NAMALWA (cell line): ENCODE measurements at regions not wholly inside any gene's neighbourhood (a gene's known extent, or its start where the extent isn't known, plus 50 kb on each side); places are given as distances from the start of the nearest gene placed in this dataset.

Experiments used
- DNase-seq: peaks from one replicate; pipeline ENCODE4 v3.0.0-alpha.2; 2015; ENCODE audit warnings: low spot score

DNA sequence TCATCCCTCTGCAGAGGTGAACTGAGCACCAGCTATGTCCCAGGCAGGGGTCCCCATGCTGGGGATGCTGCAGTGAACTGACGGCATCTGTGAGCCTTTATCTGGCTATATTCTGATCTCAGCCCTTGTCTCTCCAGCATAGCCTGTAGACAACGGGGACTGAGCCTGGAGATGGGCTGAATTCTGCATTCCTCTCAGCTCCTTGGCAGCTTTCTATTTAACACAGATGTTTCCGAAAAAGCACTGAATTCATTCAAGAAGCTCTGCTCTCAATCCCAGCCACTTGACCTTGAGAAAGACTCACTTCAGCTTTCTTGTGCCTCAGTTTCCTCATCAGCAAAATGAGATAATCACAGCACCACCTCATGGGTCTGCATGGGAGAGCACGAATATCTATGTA, 204.4 kb upstream of the PMEPA1 start:
- no peak for DNase-seq

DNA sequence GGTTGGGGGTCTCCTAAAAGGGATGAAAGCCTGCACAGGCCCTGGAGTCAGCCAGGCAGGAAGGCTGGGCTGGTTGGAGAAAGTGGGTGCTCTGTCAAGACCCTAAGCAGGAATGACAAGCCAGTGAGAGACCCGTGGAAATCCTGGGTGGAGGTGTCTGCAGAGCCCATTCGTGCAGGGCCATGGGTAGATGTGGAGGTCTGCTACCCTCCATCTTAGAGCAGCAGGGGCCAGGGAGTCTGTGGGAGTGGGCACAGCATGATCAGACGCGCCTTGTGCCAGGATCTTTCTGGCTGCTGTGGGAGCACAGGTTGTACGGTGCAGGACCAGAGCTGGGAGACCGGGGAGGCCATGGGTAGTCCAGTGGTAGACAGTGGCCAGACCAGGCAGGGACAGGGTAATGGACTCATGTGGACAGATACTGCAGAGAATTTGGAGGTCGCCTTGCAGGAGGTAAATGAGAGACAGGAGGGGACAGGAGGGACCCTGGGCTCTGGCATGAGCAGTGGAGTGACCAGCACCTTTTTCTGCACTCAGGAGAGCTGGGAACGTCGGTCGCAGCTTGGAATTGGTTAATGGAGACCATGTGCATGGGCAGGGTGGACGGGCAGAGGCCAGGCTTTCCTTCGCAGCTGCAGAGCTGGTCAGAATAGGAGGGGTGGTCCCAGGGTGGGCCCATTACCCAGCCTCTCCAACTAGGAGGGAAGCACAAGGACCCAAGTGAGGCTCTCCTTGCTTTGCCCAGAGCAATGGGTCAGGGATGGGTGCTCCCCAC, 203.5 kb upstream of the PMEPA1 start:
- no peak for DNase-seq

DNA sequence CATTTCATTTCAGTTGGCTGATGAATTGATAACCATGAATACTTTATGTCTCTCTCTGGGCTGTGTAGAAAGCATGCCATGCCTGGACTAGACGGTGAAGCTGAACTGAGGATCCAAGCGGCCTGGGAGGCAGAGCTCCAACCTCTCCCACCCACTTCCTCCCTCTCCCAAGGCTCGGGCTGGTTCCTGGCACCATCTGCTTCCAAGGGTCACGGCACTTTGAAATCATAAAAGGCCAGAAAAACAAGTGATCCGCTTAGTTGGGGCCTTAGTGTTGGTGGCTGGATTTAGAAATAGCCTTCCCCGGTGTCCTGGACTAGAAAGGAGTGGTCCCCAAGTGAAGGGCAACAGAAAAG, 202.4 kb upstream of the PMEPA1 start:
- DNase-seq: no peak

DNA sequence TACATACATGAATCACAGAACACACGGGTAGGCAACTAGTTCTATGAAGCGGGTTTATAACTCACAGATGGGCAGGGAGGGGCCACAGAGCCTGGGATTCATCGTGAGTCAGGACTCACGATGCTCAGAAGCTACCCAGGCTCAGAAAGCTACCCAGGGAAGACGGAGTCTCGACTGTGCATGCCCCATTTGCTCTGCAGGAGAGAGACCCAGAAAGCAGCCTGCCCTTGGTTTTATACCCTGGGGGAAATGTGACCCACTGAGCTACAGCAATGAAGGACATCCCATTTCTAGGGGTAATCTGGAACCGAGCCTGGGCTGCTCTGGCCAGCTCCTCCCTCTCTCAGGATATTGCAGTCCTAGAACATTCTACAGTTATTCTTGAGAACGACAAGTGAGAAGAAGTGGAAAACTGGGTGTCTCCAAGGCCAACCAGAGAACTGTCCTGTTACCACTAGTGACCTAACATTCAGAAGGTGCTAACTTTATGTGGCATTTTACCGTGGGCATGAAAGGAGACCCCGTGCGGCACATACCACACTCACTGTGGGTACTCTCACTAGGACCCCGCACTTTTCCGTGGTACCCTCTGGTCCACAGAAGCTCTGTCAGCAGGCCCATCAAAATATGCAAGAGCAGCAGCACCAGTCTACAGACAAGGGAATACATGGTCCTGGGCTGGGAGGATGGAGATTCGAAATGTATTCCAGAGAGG, 201.9 kb upstream of the PMEPA1 start:
- DNase-seq: no peak

DNA sequence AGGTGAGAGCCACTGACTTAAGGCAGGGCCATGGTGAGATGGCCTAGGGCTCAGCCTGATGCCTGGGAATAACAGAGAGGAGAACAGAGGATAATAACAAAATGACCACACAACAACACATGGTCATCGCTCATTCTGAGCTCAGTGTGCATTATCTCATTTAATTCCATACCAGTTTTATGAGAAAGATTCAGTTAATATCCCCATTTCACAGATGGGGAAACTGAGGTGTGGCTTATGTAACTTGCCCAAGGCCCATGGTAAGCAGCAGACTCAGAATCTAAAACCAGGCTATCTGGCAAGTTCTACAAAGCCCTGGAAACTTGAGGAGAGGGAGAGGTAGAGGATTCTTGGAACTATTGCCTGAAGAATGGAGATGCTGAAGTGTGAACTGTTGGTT, 200.9 kb upstream of the PMEPA1 start:
- no peak for DNase-seq

DNA sequence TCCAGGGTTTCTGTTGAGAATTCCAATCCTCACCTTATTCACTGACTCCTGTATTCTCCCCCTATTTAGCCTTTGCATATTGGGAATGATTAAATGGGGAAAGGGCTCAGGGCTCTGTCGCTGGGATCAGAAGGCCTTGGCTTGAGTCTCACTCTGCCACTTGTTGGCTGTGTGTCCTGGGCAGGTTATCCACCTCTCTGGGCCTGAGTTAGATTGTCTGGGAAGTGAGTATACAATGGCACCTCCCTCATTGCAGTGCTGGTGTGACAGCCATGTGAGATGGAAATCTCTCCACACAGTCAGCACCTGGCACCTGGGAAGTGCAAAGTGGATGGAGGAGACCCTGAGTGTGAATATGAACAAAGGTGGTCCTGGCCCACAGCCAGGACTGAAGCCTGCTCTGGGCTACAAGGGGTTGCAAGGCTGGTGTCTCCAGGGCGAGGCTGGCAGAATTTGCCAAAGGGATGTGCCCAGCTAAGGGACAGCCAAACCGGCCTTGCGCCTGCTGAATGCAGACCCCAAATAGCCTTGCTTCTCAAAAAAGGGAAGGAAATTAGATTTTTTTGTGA, 200.0 kb upstream of the PMEPA1 start:
- no peak for DNase-seq

DNA sequence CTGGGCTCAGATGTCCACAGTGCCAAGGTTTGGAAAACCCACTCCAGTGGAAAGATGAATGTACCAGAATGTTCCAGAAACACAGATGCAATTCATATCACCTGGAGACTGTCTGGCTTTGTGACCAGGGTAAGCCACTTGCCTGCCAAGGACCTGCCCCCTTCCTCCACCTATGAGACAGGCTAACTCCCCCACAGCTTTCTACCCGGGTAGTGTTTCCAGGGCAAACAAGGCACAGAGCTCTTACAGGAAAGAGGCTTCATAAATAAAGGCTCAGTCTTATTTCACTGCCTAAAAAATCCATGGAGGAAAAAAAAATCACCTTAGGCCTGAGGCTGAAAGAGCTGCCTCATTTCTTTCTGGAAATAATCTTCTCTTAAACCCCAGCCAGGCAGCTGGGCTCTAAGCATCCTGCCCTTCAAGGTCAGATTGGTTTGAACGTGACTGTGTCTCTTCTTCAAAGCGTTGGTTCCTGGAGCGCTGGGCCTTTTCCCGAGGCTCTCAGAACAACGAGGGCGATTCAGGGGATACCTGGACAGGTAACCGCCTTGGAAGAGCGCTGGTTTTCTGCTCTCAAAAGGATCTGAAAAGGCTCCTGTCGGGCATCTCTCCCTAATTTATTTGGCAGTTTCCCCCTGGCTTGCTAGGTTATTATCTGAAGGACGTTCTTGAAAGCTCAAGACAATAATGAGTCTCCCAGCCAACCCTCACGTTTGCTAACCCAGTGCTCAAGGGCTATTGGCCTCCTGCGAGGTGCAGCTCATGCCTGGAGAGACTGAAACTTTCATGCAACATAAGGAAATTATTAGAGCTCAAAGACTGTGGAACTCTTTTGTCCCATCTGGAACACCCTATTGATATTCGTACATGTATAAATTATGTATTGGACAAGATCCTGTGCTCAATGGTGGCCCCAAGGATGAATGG, 199.2 kb upstream of the PMEPA1 start:
- DNase-seq: no peak

DNA sequence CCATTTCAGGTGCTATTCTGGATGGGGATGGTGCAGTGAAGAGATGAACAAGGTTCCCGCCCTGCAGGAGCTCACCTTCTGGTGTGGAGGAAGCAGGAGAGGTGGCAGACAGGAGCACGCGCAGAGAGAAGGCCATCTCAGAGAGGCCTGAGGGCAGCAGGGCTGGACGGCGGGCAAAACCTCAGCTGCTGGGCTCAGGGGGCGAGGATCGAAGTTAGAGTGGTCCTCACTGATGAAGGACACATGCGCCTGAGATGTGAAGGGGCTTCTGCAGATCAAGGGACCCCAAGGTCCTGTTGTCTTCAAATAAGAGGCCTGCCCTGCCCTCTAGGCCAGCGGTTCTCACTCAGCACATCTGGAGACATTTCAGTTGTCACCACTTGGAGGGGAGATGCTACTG, 198.4 kb upstream of the PMEPA1 start:
- DNase-seq: no peak

DNA sequence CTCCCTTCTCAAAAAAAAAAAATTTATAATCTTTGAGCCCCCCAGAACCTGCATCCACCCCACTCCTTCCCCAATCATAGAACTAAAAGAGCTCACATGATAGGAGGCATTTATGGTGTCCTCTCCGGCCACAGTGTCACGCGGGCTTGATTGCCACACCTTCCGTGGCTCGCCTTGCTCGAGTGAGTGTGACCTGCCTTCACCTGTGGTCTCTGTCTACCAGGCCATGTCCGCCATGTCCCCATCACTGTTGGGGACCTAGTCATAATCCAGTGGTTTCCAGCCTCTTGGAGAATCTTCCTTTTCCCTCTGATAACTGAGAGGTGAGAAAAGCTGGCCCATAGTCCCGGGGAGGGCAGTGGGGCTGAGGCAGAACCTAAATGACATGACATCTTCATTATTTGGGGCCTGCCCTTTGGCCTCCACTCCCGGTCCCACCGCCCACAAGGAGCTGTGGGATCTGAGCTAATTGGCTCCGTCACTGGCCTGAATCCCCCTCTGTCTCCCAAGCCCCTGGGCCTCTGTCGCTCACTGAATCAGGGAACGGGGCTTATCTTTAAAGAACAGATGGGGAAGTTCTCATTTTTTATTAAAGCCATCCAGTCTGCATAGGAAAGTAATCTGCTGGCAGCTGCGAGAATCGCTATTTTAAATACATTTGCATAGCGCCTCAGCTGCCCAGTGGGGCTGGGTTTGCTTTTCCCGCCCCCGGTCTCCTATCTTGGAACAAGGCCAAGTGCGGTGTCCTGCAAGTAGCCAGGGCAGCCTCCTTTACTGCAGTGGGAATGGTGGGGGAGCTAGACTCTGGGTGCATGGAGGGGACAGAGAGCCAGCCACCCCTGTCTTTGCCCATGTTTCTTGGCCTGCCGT, 197.6 kb upstream of the PMEPA1 start:
- DNase-seq: peak; percentile 17

DNA sequence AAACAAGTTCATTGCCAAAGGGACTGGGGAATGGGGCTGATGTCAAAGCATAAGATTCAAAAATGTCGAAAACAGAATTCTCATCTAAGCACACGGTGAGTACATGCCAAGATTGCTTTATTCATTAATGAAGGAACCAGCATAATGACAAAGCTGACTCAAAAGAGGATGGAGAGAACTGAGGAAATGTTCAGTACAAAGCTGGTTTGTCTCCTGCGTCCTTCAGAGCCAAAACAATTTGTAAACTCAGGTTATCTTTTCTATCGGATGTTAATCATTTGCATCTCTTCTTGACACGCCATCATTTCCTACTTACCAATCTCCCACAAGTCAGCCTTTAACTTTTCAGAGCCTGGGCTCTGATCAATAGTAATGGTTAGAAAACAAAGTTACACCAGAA, 195.6 kb upstream of the PMEPA1 start:
- DNase-seq: no peak

DNA sequence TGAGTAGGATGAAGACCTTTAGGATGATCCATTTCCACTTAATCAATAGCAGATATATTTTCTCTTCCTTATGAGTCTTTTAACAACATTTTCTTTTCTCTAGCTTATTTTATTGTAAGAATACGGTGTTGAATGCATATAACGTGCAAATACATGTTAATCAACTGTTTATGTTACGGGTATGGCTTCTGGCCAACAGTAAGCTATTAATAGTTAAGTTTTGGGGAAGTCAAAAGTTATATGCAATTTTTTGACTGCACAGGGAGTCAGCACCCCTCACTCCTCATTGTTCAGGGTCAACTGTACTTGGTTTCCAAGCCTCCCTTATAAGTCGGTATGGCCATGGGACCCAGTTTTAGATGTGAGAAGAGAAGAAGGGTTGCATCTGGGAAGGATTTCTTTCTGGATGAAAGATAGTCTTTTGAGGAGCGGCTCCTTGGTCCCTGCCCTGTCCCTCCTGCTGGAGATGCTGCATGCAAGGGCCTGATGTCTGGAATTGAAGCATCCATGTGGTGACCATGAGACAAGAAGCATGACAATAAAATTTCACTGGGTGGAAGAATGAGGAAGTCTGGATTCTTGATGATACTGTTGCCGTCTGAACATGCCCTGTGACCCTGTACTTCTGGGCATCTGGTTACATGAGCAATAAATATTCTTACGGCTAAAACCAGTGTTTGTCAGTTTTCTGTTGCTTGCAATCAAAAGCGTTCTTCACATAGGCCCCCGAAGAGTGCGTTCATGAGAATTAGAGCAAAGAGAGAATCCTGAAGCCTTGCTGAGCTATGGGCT, 194.7 kb upstream of the PMEPA1 start:
- no peak for DNase-seq

DNA sequence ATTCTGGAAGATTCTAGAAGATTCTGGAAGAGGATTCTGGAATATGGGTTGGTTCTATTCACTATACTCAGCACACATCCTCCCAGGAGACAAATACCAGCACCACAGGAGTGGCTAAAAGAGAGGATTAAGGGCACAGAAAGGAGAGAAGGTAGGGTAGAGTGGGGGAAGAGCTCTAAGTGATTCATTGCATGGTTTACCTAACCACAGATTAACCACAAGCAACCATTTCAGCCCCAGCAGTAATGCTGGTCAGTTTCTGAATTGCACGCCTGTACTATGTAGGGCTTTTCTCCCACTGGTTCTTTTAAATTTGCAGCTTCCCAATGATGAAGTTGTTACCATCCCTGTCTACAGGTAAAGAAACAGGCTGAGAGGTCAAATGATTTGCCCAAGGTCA, 192.7 kb upstream of the PMEPA1 start:
- peak; percentile 15 for DNase-seq

DNA sequence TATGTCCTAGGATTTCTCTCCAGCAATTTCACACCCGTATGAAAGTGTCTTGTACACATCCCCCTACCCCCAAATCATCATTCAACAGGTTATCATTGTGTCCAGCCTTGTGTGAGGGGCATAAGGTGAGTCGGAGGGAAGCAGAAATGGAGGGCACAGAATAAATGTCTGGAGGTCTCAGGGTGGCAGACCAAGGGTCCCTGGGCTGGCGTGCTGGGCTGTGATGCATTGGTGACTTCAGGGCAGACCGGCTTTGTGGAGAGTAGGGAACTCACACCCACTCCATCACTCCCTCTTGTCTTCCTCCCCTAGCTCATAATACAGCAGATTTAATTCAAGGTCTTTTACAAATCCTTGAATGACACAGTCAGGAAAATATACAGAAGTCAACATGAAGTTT, 191.7 kb upstream of the PMEPA1 start:
- DNase-seq: no peak

DNA sequence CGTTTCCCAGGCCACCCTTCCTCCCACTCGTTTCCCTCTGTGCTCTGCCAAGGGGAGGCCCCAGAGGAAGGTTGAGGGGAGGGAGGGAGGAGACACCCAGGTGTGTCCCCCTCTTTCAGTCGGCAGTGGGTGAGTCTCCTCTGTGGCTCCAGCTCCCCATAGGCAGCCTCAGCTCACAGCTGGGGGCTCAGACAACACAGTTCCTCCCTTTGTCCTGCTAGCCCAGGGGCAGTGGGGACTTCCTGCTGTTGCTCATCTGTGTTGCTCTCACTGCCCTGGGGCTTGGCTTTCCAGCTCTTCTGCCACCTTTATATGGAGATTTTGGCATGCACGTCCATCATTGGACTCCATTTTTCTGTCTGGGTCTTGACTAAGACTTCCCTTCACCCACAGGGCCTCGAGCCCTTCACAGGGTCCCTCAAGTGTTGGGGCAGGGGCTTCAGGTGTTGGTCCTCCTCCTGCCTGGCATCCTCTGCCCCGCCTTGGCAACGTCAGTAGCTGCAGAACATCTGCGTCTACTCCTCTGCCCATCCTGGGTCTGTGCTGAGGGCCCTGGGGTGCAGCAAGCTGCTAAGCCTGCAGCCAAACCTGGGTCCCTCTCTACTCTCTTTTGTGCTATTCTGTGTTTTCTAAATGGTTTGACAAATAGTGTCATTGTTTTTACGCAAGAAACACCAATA, 190.6 kb upstream of the PMEPA1 start:
- no peak for DNase-seq

DNA sequence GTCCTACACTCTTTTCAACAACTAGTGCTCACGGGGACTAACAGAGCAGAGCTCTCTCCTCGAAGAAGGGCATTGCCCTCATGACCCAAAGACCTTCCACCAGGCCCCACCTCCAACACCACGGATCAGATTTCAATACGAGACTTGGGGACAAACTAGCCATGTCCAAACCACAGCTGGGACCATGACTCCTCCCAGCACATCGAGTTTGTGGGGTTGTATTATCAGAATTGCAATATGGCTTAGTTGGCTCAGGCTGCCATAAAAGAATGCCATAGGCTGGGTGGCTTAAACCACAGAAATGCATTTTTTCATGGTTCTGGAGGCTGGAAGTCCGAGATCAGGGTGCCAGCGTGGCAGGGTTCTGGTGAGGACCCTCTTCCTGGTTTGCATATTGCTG, 189.7 kb upstream of the PMEPA1 start:
- no peak for DNase-seq

DNA sequence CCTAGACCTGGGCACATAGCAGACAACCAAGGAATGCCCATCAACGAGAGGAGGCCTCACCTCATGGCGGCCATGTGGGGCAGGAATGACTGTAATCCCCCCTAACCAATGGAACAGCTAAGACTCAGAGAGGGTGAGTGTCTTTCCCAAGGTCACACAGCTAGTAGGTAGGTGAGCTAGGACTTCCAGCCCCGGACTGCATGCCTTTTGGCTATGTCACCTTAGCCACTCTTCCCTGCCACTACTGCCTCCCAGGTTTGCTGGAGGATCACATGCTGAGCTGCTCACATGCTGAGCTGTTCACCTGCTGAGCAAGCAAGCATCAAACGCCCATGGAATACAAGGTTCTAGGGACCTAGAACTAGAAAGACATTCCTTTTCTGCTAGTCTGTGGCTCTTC, 188.5 kb upstream of the PMEPA1 start:
- no peak for DNase-seq

DNA sequence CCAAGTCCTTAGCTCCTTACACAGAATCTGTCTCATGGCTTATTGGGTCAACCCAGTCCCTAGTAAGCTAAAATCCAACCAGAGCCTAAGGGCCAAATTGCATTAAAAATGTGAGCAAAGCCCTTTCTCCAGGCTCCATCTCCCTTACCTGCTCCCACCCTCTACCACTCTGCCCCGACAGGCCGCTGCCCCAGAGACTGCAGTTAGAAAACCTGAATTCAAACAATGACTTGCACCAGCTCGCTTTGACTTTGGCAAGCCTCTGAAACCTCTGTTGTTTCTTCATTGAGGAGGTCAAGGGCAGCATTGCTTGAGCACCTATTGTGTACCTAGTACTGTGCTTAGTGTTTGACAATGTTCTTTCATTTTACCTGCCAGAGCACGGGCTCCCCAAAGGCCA, 188.1 kb upstream of the PMEPA1 start:
- no peak for DNase-seq

DNA sequence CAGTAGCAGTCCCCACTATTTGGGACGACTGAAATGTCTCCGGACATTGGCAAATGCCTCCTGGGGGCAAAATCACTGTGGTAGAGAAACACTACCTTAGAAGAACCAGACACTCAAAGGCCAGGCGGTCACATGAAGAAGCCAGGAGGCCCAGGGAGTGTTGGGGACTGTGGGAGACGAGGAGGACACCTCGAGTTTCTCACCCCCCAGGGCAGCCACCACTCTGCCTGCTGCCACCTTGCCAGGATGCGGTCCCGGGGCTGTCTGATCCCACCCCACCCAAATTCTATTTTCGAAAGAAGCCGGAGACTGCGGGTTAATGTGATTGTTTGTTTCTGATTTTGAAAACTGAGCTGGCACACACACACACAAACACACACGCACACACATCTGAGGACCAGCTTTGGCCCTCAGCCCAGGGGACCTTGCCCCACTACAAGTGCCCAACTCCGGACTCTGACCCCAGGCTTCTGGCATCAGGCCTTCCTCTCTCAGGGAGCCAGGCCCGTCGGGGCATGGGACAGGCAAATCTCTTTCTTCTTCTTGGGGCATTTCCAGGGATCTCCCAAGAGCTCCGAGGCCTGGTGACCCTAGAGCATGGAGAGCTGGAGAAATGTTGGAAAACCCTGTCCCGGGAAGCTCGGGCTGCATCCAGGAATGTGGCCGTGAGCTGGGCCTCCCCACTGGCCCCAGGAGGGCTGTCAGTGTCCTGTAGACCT, 187.5 kb upstream of the PMEPA1 start:
- DNase-seq: no peak

DNA sequence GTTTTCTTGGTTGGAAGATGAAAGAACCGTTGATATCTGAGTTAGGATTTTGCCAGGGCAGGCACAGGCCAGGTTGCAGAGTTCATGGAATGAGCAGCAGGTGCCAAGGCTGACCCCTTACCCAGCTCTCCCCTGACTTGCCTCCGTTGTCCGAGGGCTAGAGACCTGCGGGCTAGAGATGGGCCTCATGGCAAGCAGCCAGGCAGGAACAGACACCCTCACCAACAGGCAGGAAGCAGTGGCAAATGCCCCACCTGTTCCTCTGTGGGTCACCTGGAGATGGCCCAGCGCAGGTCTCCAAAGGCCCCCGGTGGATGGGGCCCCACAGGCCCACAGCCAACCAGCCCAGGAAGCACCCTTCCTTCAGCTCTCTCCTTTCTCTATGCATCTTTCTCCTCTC, 186.7 kb upstream of the PMEPA1 start:
- DNase-seq: no peak
